ENCODE measurements at regions not wholly inside any gene's neighbourhood (a gene's known extent, or its start where the extent isn't known, plus 50 kb on each side); places are given as distances from the start of the nearest gene placed in this dataset.

DNA sequence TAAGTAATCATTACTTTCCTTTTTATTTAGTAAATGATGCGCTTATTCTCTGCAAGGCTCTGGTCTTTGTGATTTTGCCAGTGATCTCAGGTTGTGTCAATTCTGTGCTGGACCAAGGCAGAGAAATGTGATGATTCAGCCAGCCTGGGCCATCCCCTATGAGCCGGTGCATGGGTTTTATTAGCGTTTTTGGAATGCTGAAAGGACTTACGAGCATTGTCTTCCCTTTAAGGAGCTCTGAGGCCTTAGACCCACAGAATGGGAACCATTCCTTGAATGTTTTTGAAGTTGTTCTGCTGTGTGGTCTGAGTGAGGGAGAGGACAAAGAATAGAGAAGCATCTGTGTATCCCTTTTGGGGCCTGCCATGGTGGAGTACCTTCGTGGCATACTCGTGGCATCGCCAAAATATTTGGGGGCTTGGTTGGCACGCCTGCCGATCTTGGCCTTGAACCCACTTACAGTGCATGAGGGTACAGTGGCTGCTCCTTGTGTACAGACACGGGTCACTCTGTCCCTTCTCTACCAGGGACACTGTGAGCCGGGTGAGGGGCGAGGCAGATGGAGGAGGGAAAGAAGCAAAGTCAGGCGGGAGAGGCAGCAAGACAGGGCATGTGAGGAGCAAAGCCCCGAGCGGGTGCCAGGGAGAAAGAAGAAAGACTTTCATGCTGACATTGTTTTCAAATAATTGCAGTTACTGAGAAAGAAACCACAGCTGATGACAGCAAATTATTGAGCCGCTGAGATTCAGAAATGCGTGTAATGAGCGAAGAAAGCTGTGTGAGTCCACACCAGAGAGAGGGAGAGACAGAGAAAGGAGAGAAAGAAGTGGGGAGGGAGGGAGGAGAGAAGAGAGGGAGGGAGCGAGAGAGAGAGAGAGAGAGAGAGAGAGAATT is 269.4 kb upstream of the RGMA start:
- ChIA-PET RAD21 (ENCODE audit: unreplicated experiment) (no interaction called here), SMC1A (ENCODE audit: uncharacterized antibody, unreplicated experiment) (interaction anchor here (0.6 kb wide), 1 partner anchor 240 kb away, joined by 3 read pairs; no protein-coding TSS in a partner anchor), POLR2A (no interaction called here), CTCF (no interaction called here)
- no peaks in the 10 kb centered on the region for H3K4me1 ChIP-seq (ENCODE audit: control insufficient read depth, insufficient read depth, low read length)
- H3K79me2 ChIP-seq (ENCODE audit: control insufficient read depth, insufficient read depth, low read length) = no peaks in the 10 kb centered on the region
- DNase-seq (ENCODE audit: low read depth, low spot score) (no peak), FAIRE-seq (no peak), ATAC-seq (no peak)
- no peak overlapping the region for H2AFZ ChIP-seq (ENCODE audit: control insufficient read depth, low read depth, low read length)
- no peak overlapping the region for H3K27ac ChIP-seq (ENCODE audit: control insufficient read depth, insufficient read depth)
- no peaks in the 10 kb centered on the region for H3K27me3 ChIP-seq (replicated peaks in 1 of 2; ENCODE audit: control insufficient read depth in 2 of 2, insufficient read depth in 2 of 2, low read length in 1 of 2)
- intact Hi-C loops (cut with micrococcal nuclease; ENCODE audit: unreplicated experiment) = no loop called here
- in situ Hi-C loops (cut with MboI) = no loop called here
- 40% methylated on average over 19 of the region's 19 CpGs for WGBS (ENCODE audit: insufficient coverage, insufficient replicate concordance, low lambda C conversion rate, missing lambda C conversion rate)
- no peak overlapping the region for H3K4me3 ChIP-seq
- no peaks in the 10 kb centered on the region for H3K9me3 ChIP-seq (replicated peaks; ENCODE audit: control insufficient read depth, insufficient read depth, low read length)
- H3K36me3 ChIP-seq (ENCODE audit: control insufficient read depth in 2 of 2, insufficient read depth in 2 of 2, low read length in 1 of 2) = no peaks in the 10 kb centered on the region
- no peaks in the 10 kb centered on the region for H4K20me1 ChIP-seq (ENCODE audit: control insufficient read depth, insufficient read depth)
- TF ChIP-seq NR2F1 (conservative IDR thresholded peaks at IDR 0.05) (no peak), E2F4 (IDR thresholded peaks at IDR 0.05; ENCODE audit: low read depth, low read length) (no peak)
- H3K9ac ChIP-seq (ENCODE audit: control insufficient read depth, insufficient read depth, low read length) = no peak overlapping the region
- BruUV-seq (replicated peaks) = no TSS peak
- no peak overlapping the region for H3K4me2 ChIP-seq (ENCODE audit: control insufficient read depth, insufficient read depth)

- no peak for ATAC-seq
- Histone ChIP-seq H2AFZ (ENCODE audit: control insufficient read depth, low read depth, low read length) (no peak overlapping the region), H3K27ac (ENCODE audit: control insufficient read depth, insufficient read depth) (no peak overlapping the region), H3K4me3 (no peak overlapping the region), H3K79me2 (ENCODE audit: control insufficient read depth, insufficient read depth, low read length) (no peaks in the 10 kb centered on the region), H3K9me3 (replicated peaks; ENCODE audit: control insufficient read depth, insufficient read depth, low read length) (no peaks in the 10 kb centered on the region), H3K9ac (ENCODE audit: control insufficient read depth, insufficient read depth, low read length) (no peak overlapping the region), H3K27me3 (replicated peaks in 1 of 2; ENCODE audit: control insufficient read depth in 2 of 2, insufficient read depth in 2 of 2, low read length in 1 of 2) (peaks cover 1 to 2% of the 10 kb centered on the region in 2 experiments; a peak in 1 of 4 replicates), H3K36me3 (ENCODE audit: control insufficient read depth in 2 of 2, insufficient read depth in 2 of 2, low read length in 1 of 2) (no peaks in the 10 kb centered on the region), H4K20me1 (ENCODE audit: control insufficient read depth, insufficient read depth) (no peaks in the 10 kb centered on the region), H3K4me2 (ENCODE audit: control insufficient read depth, insufficient read depth) (no peak overlapping the region), H3K4me1 (ENCODE audit: control insufficient read depth, insufficient read depth, low read length) (no peaks in the 10 kb centered on the region)
- ChIA-PET CTCF (no interaction called here), SMC1A (ENCODE audit: uncharacterized antibody, unreplicated experiment) (no interaction called here), POLR2A (no interaction called here), RAD21 (ENCODE audit: unreplicated experiment) (no interaction called here)
- BruUV-seq (replicated peaks) = no TSS peak
- FAIRE-seq = no peak
- intact Hi-C loops (cut with micrococcal nuclease; ENCODE audit: unreplicated experiment) (no loop called here), in situ Hi-C loops (cut with MboI) (no loop called here)
- 17% methylated on average over 7 of the region's 7 CpGs for WGBS (ENCODE audit: insufficient coverage, insufficient replicate concordance, low lambda C conversion rate, missing lambda C conversion rate)
- DNase-seq (ENCODE audit: low read depth, low spot score) = no peak
- TF ChIP-seq SRF (IDR thresholded peaks at IDR 0.05; ENCODE audit: low read depth in 2 of 2, low read length in 2 of 2) = no peak
- TF ChIP-seq ELK1 (IDR thresholded peaks at IDR 0.05; ENCODE audit: low read depth, low read length) = no peak
- no peak for TF ChIP-seq ASH2L (IDR thresholded peaks at IDR 0.05; ENCODE audit: borderline replicate concordance, low read depth)
- TF ChIP-seq, protein P1, sequence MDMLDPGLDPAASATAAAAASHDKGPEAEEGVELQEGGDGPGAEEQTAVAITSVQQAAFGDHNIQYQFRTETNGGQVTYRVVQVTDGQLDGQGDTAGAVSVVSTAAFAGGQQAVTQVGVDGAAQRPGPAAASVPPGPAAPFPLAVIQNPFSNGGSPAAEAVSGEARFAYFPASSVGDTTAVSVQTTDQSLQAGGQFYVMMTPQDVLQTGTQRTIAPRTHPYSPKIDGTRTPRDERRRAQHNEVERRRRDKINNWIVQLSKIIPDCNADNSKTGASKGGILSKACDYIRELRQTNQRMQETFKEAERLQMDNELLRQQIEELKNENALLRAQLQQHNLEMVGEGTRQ (IDR thresholded peaks at IDR 0.05; ENCODE audit: borderline replicate concordance, low read depth, low read length) = no peak
- no peak for TF ChIP-seq NBN (IDR thresholded peaks at IDR 0.05)
- TF ChIP-seq ZNF274 (IDR thresholded peaks at IDR 0.05; ENCODE audit: insufficient read depth, insufficient read length) = no peak
- no peak for TF ChIP-seq FOXK2 (IDR thresholded peaks at IDR 0.05)
- no peak for TF ChIP-seq NR2C2 (IDR thresholded peaks at IDR 0.05; ENCODE audit: borderline replicate concordance, control insufficient read depth, insufficient read length, low read depth)
- TF ChIP-seq ZNF384 (IDR thresholded peaks at IDR 0.05; ENCODE audit: borderline replicate concordance, low read depth, low read length) = no peak
Measured at GRCh38 chr15:93348711-93349545, 259.9 kb upstream of the RGMA start.

Data from GM12878 (cell line).